GM21528 (cell line): ENCODE measurements at regions not wholly inside any gene's neighbourhood (a gene's known extent, or its start where the extent isn't known, plus 50 kb on each side); places are given as distances from the start of the nearest gene placed in this dataset.
"Not testable (repeated sequence)": the region's sequence is repeated elsewhere in the genome, so short reads cannot be mapped to it uniquely, and the experiment has no call there.

Source experiments
- ATAC-seq: cut with Tn5 transposase; IDR thresholded peaks from one replicate; pipeline ENCODE4 v1.9.1; 2021; ENCODE audit warnings: mild to moderate bottlenecking, moderate library complexity; ENCODE audit not compliant: unreplicated experiment, low FRiP score

DNA sequence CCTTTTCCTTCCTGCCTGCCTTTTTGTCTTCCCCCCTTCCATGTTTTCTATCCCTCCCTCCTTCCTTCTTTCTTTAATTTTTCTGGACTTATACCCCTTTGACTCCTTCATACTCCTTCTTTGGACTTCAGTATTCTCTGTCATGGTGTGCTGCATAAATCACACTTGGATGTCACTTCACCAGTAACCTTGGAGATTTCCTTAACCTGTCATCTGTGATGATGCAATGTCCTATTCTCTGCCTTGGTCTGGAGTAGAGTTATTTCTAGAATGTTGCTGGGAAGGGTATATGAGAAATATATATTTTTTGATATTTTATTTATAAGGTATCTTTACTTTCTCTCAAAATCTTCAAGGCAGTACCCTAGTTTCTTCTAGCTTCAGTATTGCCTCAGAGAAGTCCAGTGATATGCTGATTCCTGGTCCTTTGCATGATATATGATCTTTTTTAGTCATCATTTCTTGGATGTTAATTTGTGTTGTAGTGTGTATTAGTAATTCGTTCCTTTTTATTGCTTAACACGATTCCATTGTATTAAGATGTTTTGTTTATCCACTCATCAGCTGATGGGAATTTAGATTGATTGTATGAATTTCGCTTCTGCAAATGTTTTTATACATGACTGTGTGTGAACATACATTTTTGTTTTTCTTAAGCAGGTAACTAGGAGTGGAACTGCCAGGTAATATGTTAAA lies 206.9 kb upstream of the MBL2 start:
- ATAC-seq, result no peak

DNA sequence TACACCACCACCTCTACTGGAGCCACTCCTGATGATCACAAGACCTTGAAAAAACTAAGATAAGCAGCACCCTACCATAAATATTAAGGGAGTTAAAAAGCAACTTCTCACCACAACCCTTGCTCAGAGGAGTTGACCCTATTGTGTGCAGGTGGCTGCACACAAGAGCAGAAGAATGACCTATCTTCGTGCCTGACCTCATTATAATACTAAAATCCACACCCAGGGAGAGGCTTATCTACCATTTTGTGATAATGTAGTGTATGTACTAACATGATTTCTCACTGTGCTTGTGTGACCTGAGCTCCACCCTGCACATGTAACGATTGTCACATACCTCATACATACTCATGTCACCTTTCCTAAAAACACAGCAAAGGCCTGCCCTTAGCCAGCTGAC lies 205.0 kb upstream of the MBL2 start:
- ATAC-seq, result no peak

DNA sequence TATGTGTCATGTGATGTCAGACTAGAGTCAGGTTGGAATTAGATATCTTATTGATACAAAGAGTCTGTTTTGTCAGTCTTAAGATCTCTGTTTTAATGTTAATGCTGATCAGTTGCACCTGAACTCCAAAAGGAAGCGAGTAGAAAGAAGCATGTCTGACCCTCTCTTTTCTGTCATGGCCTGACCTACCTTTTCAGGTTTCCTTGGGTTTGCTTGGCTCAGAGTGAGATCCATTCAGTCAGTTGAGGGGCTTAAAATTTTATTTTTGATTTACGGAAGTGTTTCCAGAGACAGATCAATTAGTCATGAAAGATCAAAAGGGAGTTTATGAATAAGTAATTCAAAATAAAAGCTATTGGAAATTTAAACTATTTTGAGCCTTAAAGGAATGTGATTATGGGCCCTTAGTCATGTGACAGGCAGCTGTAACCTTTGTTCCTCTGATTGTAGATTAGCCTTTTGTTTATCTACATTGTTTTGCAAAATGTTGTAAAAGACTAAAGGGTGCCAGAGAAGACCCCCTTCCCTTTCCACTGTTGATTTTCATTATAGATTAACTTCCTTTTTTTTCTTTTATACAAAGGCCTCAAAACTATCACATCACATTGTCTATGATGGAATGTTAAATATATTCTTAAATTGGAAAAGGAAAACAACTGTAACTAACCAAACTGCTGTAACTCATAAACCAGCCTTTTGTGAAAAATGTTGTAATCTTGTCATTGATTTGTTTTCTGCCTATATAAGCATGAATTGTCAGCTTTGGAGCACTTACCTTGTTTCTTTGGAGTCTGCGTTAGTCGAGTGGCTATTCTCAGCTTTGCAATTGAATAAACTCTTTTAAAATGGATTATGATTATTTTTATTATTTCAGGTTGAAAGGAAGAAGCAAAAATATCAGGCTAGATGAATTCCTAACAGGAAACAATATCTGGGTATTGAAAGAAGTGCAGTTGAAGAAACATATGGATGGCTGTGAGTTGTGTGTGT lies 195.5 kb upstream of the MBL2 start:
- ATAC-seq, result no peak

DNA sequence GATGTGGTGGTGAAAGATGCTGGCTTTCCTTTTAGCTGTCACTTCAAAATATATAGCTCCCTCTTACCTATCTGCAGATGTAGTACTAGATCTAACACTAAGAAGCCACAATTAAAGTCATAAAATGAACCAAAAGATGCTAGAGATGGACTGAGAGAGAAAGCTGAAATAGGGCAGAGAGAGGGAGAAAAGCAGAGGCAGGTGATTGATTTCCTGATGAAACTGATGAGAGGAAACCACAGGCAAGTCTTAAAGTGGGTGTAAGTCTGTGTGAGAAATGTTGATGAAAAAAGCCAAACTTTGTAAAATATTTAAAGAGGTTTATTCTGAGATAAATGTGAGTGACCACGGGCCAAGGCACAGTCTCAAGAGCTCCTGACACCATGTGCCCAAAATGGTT lies 194.3 kb upstream of the MBL2 start:
- ATAC-seq, result no peak

DNA sequence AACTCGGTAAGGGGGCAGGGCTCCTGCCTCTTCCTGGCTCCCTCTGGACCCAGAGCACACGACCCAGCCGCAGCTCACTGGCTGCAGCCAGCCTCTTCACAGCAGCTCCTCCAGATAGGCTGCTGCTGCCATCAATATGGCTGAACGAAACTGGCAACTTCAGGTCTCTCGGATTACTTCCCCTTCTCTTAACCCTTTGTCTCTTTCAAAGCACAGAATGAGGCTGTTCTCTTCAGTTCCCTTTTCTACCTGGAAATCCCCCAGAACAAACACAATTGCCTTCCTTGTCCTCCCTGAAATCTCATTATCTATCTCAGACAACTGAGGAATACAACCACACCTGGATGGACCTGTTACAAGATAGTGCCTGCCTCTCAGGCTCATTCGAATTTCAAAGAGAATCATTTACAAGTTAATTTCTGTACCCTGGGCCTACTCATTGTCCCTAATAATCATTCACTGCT lies 193.4 kb upstream of the MBL2 start:
- ATAC-seq, result peak; percentile 98

DNA sequence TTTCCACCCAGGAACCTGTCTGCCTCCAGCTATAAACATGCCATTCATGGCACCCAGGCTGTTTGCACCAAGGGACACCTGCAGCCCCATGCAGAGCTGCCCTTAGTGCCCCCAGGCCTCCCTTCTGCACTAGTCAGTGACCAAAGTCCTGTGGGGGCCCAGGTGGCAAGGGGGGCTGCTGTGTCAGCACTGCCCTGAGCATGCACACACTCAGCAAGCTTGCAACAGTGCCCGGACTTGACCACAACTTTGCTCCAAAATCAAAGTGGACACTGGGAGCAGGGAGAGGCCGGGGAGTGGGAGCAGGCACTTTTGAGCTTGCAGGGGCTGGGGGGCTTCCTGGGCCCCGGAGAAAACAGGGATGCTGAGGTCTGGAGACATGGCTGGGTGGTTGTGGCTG lies 192.9 kb upstream of the MBL2 start:
- ATAC-seq, result no peak

DNA sequence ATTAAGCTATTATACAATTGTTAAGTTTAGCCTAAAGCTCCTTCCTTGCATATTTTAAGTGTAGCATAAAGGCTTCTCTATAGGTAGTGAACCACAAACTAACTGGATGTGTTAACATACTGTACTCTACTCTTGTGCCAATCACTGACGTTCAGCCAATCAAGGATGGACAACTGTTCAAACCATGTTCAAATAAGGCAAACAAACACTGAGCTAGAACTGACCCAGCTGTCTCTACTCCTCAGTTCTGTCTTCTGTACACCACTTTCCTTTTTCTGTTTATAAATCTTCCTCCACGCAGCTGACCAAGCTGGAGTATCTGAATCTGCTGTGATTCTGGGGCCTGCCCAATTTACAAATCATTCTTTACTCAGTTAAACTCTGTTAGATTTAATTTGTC lies 188.7 kb upstream of the MBL2 start:
- ATAC-seq, result no peak

DNA sequence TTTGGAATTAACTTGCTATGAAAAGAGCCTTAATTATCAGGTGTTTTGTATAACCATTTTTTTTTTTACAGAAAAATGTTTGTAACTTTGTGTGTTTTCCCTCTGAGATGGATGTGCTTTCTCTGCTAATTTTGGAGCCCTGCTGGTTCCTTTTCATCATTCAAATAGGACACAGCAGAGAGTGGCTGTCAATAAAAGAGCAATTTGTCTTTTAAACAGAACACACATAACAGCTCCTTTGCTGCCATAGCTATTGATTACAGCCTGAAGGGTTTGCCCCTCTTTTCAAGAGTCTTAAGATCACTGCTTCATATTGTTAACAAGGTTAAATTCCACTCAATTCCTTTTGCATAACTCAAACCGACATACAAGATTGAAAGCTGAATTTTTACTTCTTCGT lies 187.2 kb upstream of the MBL2 start:
- no peak for ATAC-seq

DNA sequence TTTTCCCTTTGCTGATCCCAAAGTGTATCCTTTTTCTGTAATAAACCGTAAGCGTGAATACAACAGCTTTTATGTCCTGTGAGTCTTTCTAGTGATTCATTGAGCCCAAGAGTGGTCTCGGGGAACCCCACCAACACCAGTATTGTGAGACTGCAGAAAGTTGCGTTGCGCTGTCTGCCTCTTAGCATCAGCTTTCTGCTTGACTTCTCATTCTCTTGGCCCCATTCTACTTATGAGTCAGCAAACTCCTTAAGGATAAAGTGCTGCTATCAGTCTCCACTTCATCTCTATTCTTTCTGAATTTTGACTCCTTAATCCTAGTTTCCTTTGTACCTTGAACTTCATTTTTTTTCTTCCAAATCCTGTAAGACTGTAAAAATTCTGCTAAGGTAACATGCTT lies 184.3 kb upstream of the MBL2 start:
- no peak for ATAC-seq

DNA sequence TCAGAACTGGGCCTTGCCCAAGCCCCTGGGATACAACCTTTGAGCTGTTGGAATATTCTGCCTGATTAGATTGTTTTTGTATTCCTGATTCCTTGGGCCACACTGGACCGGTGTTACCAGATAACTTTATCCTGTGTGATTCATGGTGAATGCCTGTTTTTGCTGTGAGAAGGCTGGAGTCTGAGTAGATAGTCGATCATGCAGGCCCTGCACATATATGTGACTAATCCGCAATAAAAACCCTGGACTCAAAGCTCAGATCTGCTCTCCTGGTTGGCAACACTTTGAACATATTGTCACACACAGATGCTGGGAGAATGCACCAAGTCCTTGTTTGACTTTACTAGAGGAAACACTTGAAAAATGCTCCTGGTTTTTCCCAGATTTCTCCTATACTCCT lies 183.9 kb upstream of the MBL2 start:
- no peak for ATAC-seq

DNA sequence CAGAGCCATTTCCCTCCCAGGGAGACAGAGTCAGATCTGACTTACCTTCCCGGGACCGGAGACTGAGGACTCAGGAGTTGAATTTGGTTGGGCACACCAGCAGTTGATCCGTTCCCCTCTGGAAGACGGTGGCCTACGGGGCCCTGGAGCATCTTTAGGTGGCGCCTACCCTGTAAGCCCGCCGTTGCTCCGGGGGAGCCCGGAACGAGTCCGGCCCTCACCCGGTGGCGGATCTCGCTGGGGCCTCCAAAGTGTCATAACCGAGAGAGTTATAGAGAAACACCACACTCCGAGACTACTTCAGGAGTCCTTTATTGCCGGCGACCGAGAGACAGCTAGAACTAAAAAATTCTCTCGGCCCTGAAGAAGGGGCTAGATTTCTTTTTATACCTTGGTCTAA lies 182.8 kb upstream of the MBL2 start:
- no peak for ATAC-seq

DNA sequence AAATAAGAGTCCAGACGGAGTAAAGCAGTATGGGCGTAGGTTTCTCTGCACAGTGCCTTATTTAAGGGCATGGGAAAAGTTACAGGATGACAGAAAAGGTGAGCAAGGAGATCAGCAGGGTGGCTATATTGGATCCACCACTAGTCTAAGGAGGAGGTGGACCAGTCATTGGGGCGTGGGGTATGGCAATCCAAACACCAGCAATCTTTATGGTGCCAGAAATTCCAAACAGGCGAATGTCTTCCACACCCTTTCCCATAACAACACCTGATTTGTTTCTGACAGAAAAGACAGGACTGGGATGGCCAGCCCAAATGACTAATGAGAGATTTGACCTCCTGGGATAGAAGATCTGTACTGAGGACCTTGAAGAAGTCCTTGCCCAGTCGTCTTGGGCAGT lies 181.8 kb upstream of the MBL2 start:
- ATAC-seq, result no peak

DNA sequence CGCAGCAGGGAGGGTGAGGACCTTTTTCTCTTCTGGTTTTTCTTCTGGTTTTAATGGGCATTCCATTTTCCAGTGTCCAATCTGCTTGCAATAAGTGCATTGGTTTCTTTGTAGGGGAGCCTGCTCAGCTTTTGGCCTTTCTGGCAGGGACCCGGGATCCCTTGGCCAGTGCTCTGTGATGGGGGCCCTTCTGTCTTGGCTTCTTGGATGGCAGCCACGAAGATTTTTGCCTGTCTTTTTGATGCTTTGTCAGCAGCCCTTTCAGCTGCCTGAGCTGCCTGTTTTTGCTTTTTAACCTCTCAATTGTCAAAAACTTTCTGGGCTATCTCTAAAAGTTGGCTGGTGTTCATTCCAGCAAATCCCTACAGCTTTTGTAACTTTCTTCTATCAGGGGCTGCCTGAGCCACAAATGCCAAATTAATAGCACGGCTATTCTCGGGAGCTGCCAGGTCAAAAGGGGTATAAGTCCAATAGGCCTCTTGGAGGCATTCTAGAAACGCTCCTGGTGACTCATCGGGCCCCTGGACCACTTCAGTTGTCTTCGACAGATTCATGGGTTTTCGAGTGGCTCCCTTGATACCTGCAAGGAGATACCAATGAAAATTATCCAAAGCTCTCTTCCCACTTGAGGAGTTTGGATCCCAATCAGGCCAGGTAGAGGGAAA lies 179.9 kb upstream of the MBL2 start:
- no peak for ATAC-seq

DNA sequence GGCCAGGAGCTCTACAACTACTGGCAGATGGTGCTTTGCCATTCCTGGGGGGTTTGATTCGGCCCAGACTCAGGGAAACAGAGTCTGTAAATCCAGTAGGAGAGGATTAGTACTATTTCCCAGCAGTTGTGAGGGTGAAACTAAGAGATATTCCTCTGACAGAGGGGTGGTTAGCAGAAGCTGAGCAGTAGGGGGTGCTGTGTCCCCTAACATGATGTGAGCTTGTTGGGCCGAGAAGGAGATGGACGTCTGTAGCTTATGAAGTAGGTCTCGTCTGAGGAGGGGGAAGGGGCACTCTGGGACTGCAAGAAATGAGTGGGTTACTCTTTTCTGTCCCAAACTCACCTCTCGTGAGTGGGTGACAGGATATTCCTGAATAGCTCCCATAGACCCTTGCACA lies 179.2 kb upstream of the MBL2 start:
- peak; percentile 88 for ATAC-seq

DNA sequence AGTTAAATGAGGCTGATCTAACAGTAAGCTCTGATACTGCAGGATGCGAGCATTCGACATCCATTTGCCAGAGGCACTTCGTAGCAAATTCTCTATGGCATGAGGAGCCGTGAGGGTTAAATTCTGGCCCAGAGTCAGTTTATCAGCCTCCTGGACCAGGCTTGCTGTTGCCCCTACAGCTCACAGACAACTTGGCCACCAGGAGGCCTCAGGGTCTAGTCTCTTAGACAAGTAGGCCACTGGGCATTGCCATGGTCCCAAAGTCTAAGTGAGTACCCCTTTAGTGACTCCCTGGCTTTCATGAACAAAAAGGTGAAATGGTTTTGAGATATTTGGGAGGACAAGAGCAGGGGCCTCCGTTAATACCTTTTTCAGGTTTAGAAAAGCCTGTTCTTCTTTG lies 178.0 kb upstream of the MBL2 start:
- no peak for ATAC-seq

DNA sequence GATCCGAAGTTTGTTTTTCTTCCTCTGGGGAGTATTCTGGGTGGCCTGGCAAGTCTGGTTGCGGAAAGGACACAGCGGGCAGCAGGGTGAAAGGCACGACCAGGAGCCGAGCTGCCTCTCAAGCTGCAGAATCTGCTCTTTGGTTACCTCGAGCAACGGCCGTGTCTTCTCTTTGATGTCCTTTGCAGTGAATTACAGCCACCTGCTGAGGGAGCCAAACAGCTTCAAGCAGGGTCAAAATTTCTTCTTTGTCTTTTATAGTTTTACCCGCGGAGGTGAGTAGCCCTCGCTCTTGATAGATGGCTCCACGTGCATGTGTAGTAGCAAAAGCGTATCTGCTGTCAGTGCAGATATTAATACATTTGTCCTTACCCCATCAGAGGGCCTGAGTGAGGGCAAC lies 177.3 kb upstream of the MBL2 start:
- ATAC-seq, result no peak

DNA sequence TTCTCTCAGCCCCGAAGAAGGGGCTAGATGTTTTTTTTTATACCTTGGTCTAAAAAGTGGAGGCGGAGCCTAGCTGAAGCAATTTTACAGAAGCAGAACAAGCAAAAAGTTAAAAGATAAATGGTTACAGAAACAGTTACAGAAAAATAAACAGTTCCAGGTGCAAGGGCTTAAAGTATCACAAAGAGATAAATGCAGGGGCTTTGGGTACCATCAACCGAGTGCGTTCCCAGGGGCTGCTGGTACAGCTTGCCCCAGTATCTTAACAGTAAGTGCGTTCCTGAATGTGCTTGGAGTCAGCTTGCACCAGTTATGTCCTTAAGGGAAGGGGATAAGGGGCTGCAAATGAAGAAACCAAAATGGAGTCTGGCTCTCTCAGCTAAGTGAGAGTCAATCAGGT lies 173.9 kb upstream of the MBL2 start:
- no peak for ATAC-seq

DNA sequence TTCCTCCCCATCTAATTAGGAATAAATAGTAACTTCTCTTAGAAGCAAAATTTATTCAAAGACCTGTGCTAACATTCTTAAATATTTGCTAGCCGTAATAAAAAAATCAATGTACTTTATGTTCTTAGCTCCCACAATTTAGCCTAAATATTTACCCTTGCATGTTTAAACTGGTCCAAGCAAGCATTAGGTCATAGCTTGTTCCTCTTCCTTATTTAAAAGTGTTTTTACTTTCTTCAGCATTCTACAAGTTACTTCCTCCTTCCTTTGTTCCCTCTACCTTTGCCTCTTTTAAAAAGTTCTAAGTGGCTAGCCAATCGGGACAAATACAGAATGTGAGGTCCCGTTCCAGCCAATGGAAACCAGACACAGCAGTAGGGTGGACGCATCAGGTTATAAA lies 172.9 kb upstream of the MBL2 start:
- not testable (repeated sequence) for ATAC-seq

DNA sequence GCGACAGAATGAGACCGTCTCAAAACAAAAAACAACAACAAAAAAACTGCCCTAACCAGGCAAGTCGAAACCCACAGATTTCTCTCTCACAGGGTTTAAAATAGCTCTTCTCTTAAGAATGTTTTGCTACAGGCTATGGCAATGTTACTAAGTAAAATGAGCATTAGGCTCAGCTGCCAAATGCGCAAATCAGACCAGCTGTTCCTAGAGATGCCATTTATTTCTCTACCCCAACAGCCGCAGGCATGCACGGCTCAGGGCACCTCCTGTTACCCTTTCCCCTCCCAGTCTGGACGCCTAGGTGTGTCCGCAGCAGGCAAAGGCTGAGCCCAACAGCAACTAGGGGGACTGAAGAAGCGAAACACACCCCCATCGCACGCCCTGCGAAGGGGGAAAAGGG lies 168.3 kb upstream of the MBL2 start:
- no peak for ATAC-seq

DNA sequence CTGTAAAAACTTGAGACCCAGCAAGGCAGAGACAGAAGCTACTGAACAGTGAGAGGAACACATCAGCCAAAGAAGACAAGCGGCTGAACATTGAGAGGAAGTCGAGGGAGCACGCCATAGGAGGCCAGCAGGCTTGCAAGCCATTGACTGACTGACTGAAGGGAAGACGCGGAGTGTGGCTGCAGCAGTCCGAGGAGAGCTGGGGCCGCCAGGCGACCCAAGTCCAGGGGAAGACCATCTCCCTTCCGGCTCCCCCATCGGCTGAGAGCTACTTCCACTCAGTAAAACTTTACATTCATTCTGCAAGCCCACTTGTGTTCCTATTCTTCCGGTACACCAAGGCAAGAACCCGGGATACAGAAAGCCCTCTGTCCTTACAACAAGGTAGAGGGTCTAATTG lies 167.3 kb upstream of the MBL2 start:
- no peak for ATAC-seq

DNA sequence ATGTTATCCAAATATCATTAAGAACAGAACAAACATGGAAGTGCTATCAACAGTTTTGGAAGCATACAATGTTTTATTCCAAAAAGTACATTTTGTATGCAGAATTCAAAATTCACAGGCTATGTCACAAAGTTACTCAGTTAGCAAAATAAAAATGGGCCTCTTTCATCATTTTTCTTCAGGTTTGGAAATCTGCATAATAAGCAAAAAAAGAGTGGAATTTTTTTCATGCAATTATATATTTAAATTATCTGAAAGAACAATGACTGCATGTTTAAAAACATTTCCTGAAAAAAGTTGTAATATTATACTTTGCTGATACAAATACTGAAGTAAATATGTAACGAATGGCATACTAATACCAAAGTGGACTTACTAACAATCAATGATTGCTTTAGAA lies 161.2 kb upstream of the MBL2 start:
- ATAC-seq, result no peak
